ENCODE measurements at regions not wholly inside any gene's neighbourhood (a gene's known extent, or its start where the extent isn't known, plus 50 kb on each side); places are given as distances from the start of the nearest gene placed in this dataset.

GRCh38 chrX:96563646-96564045, 121.0 kb upstream of the DIAPH2 start:
- Mint-ChIP-seq H3K27ac (no peak overlapping the region), H3K4me1 (ENCODE audit: low read depth) (no peaks in the 10 kb centered on the region), H3K36me3 (ENCODE audit: insufficient read depth) (no peaks in the 10 kb centered on the region), H3K4me3 (ENCODE audit: low read depth) (no peak overlapping the region), H3K27me3 (no peaks in the 10 kb centered on the region), H3K9me3 (ENCODE audit: low read depth) (no peaks in the 10 kb centered on the region)
- DNase-seq (ENCODE audit: low spot score, unreplicated experiment), result no peak
- no peak for TF ChIP-seq CTCF (IDR thresholded peaks at IDR 0.05; ENCODE audit: unreplicated experiment)

GRCh38 chrX:96564595-96564994, 120.0 kb upstream of the DIAPH2 start:
- Mint-ChIP-seq H3K27me3 (no peaks in the 10 kb centered on the region), H3K9me3 (ENCODE audit: low read depth) (no peaks in the 10 kb centered on the region), H3K27ac (no peak overlapping the region), H3K4me3 (ENCODE audit: low read depth) (no peak overlapping the region), H3K4me1 (ENCODE audit: low read depth) (no peaks in the 10 kb centered on the region), H3K36me3 (ENCODE audit: insufficient read depth) (no peaks in the 10 kb centered on the region)
- DNase-seq (ENCODE audit: low spot score, unreplicated experiment), result no peak
- TF ChIP-seq CTCF (IDR thresholded peaks at IDR 0.05; ENCODE audit: unreplicated experiment), result no peak

GRCh38 chrX:96566878-96567277, 117.8 kb upstream of the DIAPH2 start:
- no peak for TF ChIP-seq CTCF (IDR thresholded peaks at IDR 0.05; ENCODE audit: unreplicated experiment)
- H3K9me3 Mint-ChIP-seq (ENCODE audit: low read depth), result peaks cover 3% of the 10 kb centered on the region
- H3K36me3 Mint-ChIP-seq (ENCODE audit: insufficient read depth), result no peaks in the 10 kb centered on the region
- H3K27ac Mint-ChIP-seq, result no peak overlapping the region
- H3K4me1 Mint-ChIP-seq (ENCODE audit: low read depth), result no peaks in the 10 kb centered on the region
- no peak overlapping the region for H3K4me3 Mint-ChIP-seq (ENCODE audit: low read depth)
- no peak for DNase-seq (ENCODE audit: low spot score, unreplicated experiment)
- H3K27me3 Mint-ChIP-seq, result no peaks in the 10 kb centered on the region

- Mint-ChIP-seq H3K36me3 (ENCODE audit: insufficient read depth) (no peaks in the 10 kb centered on the region), H3K4me3 (ENCODE audit: low read depth) (no peak overlapping the region), H3K9me3 (ENCODE audit: low read depth) (peaks cover 3% of the 10 kb centered on the region), H3K27me3 (no peaks in the 10 kb centered on the region), H3K4me1 (ENCODE audit: low read depth) (no peaks in the 10 kb centered on the region), H3K27ac (no peak overlapping the region)
- no peak for TF ChIP-seq CTCF (IDR thresholded peaks at IDR 0.05; ENCODE audit: unreplicated experiment)
- DNase-seq (ENCODE audit: low spot score, unreplicated experiment), result no peak
Measured at GRCh38 chrX:96568071-96568470, 116.6 kb upstream of the DIAPH2 start.

- no peak overlapping the region for H3K27ac Mint-ChIP-seq
- no peaks in the 10 kb centered on the region for H3K36me3 Mint-ChIP-seq (ENCODE audit: insufficient read depth)
- no peak overlapping the region for H3K4me3 Mint-ChIP-seq (ENCODE audit: low read depth)
- peaks cover 3% of the 10 kb centered on the region for H3K9me3 Mint-ChIP-seq (ENCODE audit: low read depth)
- H3K4me1 Mint-ChIP-seq (ENCODE audit: low read depth), result no peaks in the 10 kb centered on the region
- TF ChIP-seq CTCF (IDR thresholded peaks at IDR 0.05; ENCODE audit: unreplicated experiment), result no peak
- no peaks in the 10 kb centered on the region for H3K27me3 Mint-ChIP-seq
- DNase-seq (ENCODE audit: low spot score, unreplicated experiment), result no peak
Measured at GRCh38 chrX:96569034-96569433, 115.6 kb upstream of the DIAPH2 start.

All from progenitor cell of endocrine pancreas (in vitro differentiated cells).